ENCODE measurements at regions not wholly inside any gene's neighbourhood (a gene's known extent, or its start where the extent isn't known, plus 50 kb on each side); places are given as distances from the start of the nearest gene placed in this dataset.

DNA sequence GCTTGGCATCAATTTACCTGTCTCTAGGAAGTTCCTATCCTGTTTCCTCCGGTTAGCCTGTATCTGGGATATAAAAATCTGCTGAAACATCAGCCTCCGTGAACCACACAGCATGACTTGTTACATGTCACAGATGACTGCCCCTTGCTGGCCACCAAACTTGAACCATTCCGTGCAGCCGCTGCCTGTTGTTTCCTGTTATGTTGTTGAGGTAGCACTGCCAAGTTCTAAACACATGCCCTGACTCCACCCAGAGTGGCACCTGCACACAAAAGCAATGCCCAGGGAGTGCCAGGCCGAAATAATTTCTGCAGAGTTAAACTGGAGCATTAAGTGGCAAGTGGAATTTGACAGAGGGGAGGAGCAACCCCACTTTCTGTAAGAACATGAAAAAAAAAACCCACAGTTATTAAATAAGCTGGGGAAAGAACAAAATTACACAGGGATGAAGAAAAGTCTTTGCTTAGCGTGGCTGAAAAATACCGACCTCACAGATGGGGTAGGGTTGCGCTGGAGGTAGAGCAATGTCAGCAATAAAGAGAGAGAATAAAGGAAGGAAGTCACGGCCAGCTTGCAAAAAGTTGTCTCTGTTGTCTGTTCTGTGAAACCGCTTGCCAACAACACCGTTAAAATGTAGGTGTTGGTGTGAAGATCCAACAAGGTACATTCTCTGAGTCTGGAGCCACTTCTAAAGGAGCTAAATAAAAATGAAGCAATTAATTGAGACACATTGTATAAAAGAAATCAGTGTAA, 174.6 kb upstream of the CDH13 start:
- WGBS, 2 donors: 53 to 60% methylated on average over 11 of the region's 11 CpGs
- TF ChIP-seq, protein P1, sequence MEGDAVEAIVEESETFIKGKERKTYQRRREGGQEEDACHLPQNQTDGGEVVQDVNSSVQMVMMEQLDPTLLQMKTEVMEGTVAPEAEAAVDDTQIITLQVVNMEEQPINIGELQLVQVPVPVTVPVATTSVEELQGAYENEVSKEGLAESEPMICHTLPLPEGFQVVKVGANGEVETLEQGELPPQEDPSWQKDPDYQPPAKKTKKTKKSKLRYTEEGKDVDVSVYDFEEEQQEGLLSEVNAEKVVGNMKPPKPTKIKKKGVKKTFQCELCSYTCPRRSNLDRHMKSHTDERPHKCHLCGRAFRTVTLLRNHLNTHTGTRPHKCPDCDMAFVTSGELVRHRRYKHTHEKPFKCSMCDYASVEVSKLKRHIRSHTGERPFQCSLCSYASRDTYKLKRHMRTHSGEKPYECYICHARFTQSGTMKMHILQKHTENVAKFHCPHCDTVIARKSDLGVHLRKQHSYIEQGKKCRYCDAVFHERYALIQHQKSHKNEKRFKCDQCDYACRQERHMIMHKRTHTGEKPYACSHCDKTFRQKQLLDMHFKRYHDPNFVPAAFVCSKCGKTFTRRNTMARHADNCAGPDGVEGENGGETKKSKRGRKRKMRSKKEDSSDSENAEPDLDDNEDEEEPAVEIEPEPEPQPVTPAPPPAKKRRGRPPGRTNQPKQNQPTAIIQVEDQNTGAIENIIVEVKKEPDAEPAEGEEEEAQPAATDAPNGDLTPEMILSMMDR (IDR thresholded peaks at IDR 0.05): no peak
- no peak for TF ChIP-seq POLR2A (IDR thresholded peaks at IDR 0.05)

DNA sequence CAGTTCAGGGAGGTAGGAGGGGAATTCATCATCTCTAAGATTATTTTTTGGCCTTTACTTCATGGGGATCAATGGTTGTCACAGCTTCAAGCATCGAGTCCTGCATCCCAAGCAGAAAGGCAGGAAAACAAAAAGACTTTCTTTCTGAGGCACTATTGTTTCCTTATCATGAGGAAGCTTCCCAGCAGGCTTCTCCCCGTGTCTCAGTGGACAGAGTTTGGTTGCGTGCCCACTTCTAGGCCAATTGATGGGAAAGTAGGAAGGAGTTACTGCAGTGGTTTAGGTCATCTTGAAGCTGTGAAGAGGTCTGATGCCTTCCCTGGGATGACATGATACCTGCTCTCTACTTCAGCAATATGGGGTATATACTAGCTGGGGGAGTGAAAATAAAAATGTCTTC, 175.3 kb upstream of the CDH13 start:
- TF ChIP-seq, protein P1 (IDR thresholded peaks at IDR 0.05): no peak
- TF ChIP-seq POLR2A (IDR thresholded peaks at IDR 0.05): no peak
- WGBS, 2 donors: 66 to 76% methylated on average over 3 of the region's 3 CpGs
- H3K4me3 ChIP-seq (ENCODE audit: low read depth, poor library complexity, severe bottlenecking): no peak overlapping the region
- DNase-seq (ENCODE audit: low spot score in 2 of 2): no peak
- intact Hi-C loops (cut with DNase I; ENCODE audit: low total_unique reads): no loop called here

More for the DNA sequence above, 174.6 kb upstream of the CDH13 start:
- H3K4me3 ChIP-seq (ENCODE audit: low read depth, poor library complexity, severe bottlenecking): no peak overlapping the region
- DNase-seq (ENCODE audit: low spot score in 2 of 2): no peak
- intact Hi-C loops (cut with DNase I; ENCODE audit: low total_unique reads): no loop called here

DNA sequence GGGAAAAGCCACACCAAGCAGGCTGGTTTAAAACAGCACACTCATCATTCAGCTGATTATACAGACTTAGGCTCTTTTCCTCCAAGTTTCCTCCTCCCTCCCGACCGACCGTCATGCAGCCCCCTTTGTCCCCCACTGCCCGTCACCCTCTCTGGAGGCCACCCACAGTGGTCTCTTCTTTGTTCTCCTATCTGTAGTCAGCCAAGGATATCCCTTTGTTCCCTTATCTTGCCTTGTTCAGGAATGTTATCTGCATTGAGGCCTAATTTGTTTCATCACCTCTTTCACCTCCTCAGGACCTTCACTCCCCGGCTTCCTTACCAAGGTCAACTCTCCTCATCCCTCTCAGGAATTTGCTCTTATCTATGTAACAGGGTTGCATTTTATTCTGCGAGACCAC, 186.4 kb upstream of the CDH13 start:
- TF ChIP-seq POLR2A (IDR thresholded peaks at IDR 0.05): no peak
- TF ChIP-seq, protein P1 (IDR thresholded peaks at IDR 0.05): no peak
- DNase-seq (ENCODE audit: low spot score in 2 of 2): no peak
- 71 to 85% methylated on average over 6 of the region's 6 CpGs for WGBS, 2 donors
- intact Hi-C loops (cut with DNase I; ENCODE audit: low total_unique reads): no loop called here
- H3K4me3 ChIP-seq (ENCODE audit: low read depth, poor library complexity, severe bottlenecking): no peak overlapping the region

DNA sequence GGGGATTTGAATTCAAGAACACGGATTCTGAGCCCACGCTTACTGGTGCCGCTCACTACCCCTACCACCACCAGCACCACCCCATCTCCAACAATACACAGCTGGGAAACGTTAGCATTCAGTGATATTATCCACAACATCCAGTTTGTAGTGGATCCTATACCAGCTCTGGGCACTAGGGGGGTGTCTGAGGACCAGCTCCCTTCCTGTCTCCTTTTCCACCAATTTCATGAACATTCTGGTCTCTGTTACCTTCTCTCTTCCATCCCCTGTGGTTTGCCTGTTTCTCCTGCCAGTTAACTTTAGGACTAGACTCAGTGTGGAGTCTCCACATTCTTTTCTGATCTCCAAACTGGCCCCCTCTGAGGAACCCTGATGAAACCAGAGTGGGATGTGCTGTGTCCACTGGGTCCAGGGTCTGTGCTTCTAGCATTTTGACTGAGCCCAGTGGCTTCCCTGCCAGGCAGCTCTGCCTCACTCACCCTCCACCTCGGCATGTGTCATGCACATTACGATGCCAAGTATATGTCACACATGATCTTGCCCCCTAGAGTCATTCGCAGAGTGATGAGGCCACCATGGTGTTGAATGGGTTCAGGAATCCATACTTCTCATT, 187.0 kb upstream of the CDH13 start:
- intact Hi-C loops (cut with DNase I; ENCODE audit: low total_unique reads): no loop called here
- 78 to 79% methylated on average over 7 of the region's 7 CpGs for WGBS, 2 donors

DNA sequence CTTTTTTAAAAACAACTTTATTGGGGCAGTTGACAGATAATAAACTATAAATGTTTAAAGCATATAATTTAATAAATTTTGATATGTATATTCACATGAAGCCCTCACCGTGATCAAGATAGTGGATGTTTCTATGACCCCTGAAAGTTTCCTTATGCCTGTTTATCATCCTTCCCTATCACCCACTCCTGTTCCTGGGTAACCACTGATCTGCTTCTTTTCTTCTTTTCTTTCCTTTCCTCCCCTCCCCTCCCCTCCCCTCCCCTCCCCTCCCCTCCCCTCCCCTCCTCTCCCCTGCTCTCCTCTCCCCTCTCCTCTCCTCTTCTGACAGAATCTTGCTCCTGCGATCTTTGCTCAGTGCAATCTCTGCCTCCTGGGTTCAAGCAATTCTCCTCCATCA, 193.7 kb upstream of the CDH13 start:
- 91 to 92% methylated on average over 2 of the region's 2 CpGs for WGBS, 2 donors
- no peak for TF ChIP-seq POLR2A (IDR thresholded peaks at IDR 0.05)
- TF ChIP-seq, protein P1 (IDR thresholded peaks at IDR 0.05): no peak
- no peak overlapping the region for H3K4me3 ChIP-seq (ENCODE audit: low read depth, poor library complexity, severe bottlenecking)
- DNase-seq (ENCODE audit: low spot score in 2 of 2): no peak
- intact Hi-C loops (cut with DNase I; ENCODE audit: low total_unique reads): no loop called here

More for the DNA sequence above, 187.0 kb upstream of the CDH13 start:
- no peak overlapping the region for H3K4me3 ChIP-seq (ENCODE audit: low read depth, poor library complexity, severe bottlenecking)
- TF ChIP-seq POLR2A (IDR thresholded peaks at IDR 0.05): no peak
- no peak for DNase-seq (ENCODE audit: low spot score in 2 of 2)

DNA sequence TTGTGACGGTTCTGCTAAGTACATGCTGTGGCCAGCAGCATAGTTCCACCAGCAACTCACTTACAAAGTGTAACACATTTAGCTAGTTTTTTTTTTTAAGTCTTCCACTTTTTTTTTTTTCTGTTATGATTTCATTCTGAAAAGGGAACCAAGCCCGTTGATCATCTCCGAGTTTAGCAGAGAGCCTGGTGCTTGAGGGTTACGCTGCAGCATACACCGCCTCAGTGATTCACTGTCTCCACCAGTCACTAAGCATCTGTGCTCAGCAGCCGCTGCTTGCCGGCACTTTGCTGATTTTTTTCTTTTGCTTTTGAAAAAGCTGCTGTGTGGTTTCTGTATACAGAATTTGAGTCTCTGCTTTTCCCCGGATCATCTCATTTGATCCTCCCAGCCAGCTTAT, 194.5 kb upstream of the CDH13 start:
- DNase-seq (ENCODE audit: low spot score in 2 of 2): no peak
- intact Hi-C loops (cut with DNase I; ENCODE audit: low total_unique reads): no loop called here
- H3K4me3 ChIP-seq (ENCODE audit: low read depth, poor library complexity, severe bottlenecking): no peak overlapping the region
- no peak for TF ChIP-seq POLR2A (IDR thresholded peaks at IDR 0.05)
- TF ChIP-seq, protein P1 (IDR thresholded peaks at IDR 0.05): no peak
- 55 to 57% methylated on average over 8 of the region's 8 CpGs for WGBS, 2 donors

Data from lower leg skin (tissue), 4 donors.